Naive B cell (primary cell): ENCODE measurements at regions not wholly inside any gene's neighbourhood (a gene's known extent, or its start where the extent isn't known, plus 50 kb on each side); places are given as distances from the start of the nearest gene placed in this dataset.

Source experiments
- ATAC-seq, 2 donors: fragments of 150-1000 bp; cut with Tn5 transposase; 2 replicates each; pipeline ENCODE4 v1.10.0; 2021; ENCODE audit warnings: low read depth in 2 of 2, mild to moderate bottlenecking in 2 of 2, moderate library complexity in 2 of 2
- DNase-seq: peaks from one replicate; pipeline ENCODE4 v3.0.0; 2022
- H3K27ac Mint-ChIP-seq, 6 donors: one replicate each; pipeline ENCODE4 v1.8.0; 2020 to 2022; ENCODE audit warnings: mild to moderate bottlenecking in 6 of 6, mixed read lengths in 6 of 6, moderate library complexity in 5 of 6, inconsistent platforms in 2 of 6
- H3K27me3 Mint-ChIP-seq, 3 donors: one replicate each; pipeline ENCODE4 v1.8.0; 2021 to 2022; ENCODE audit warnings: mixed read lengths in 3 of 3, mild to moderate bottlenecking in 1 of 3
- H3K36me3 Mint-ChIP-seq, 2 donors: one replicate each; pipeline ENCODE4 v1.8.0; 2020 to 2022; ENCODE audit warnings: mixed read lengths in 2 of 2, inconsistent platforms in 1 of 2, mild to moderate bottlenecking in 1 of 2
- H3K4me1 Mint-ChIP-seq, 3 donors: one replicate each; pipeline ENCODE4 v1.8.0; 2020 to 2022; ENCODE audit warnings: mixed read lengths in 3 of 3, inconsistent platforms in 1 of 3, mild to moderate bottlenecking in 1 of 3, moderate library complexity in 1 of 3
- H3K4me3 Mint-ChIP-seq, 8 donors: one replicate each; pipeline ENCODE4 v1.8.0; 2020 to 2022; ENCODE audit warnings: mild to moderate bottlenecking in 8 of 8, mixed read lengths in 8 of 8, moderate library complexity in 8 of 8, inconsistent platforms in 2 of 8
- H3K9me3 Mint-ChIP-seq, 7 donors: one replicate each; pipeline ENCODE4 v1.8.0; 2020 to 2022; ENCODE audit warnings: mixed read lengths in 7 of 7, mild to moderate bottlenecking in 5 of 7, inconsistent platforms in 2 of 7, moderate library complexity in 1 of 7

- Mint-ChIP-seq H3K9me3 (peaks cover 0 to 6% (median 2%) of the 10 kb centered on the region in 7 donors), H3K36me3 (peaks cover 0 to 6% of the 10 kb centered on the region in 2 donors), H3K4me1 (no peaks in the 10 kb centered on the region), H3K27ac (no peak overlapping the region), H3K27me3 (peaks cover 7 to 22% (median 22%) of the 10 kb centered on the region in 3 donors), H3K4me3 (no peak overlapping the region)
- no peak for DNase-seq
- no peak for ATAC-seq
Measured at GRCh38 chr5:74950836-74951515, 84.8 kb upstream of the FAM169A start.

- peaks cover 0 to 2% (median 0%) of the 10 kb centered on the region in 7 donors for H3K9me3 Mint-ChIP-seq
- ATAC-seq (no peak), DNase-seq (no peak)
- no peaks in the 10 kb centered on the region for H3K36me3 Mint-ChIP-seq
- H3K27ac Mint-ChIP-seq, result no peak overlapping the region
- H3K27me3 Mint-ChIP-seq, result peaks cover 12 to 32% (median 26%) of the 10 kb centered on the region in 3 donors
- no peaks in the 10 kb centered on the region for H3K4me1 Mint-ChIP-seq
- no peak overlapping the region for H3K4me3 Mint-ChIP-seq
Measured at GRCh38 chr5:74949976-74950375, 83.8 kb upstream of the FAM169A start.

- H3K4me1 Mint-ChIP-seq, result no peaks in the 10 kb centered on the region
- no peak overlapping the region for H3K4me3 Mint-ChIP-seq
- H3K9me3 Mint-ChIP-seq, result peaks cover 0 to 2% (median 0%) of the 10 kb centered on the region in 7 donors
- H3K27me3 Mint-ChIP-seq, result peaks cover 17 to 27% (median 26%) of the 10 kb centered on the region in 3 donors
- DNase-seq (no peak), ATAC-seq (no peak)
- H3K36me3 Mint-ChIP-seq, result no peaks in the 10 kb centered on the region
- H3K27ac Mint-ChIP-seq, result no peak overlapping the region
Measured at GRCh38 chr5:74948031-74948546, 81.9 kb upstream of the FAM169A start.

- H3K4me3 Mint-ChIP-seq, result no peak overlapping the region
- no peak for DNase-seq
- H3K27me3 Mint-ChIP-seq, result peaks cover 25 to 30% (median 30%) of the 10 kb centered on the region in 3 donors
- no peaks in the 10 kb centered on the region for H3K36me3 Mint-ChIP-seq
- no peak overlapping the region for H3K27ac Mint-ChIP-seq
- H3K4me1 Mint-ChIP-seq, result no peaks in the 10 kb centered on the region
- no peak for ATAC-seq
- H3K9me3 Mint-ChIP-seq, result no peaks in the 10 kb centered on the region
Measured at GRCh38 chr5:74946471-74946870, 80.3 kb upstream of the FAM169A start.

- Mint-ChIP-seq H3K27ac (no peak overlapping the region), H3K9me3 (no peaks in the 10 kb centered on the region), H3K4me1 (no peaks in the 10 kb centered on the region), H3K4me3 (no peak overlapping the region), H3K36me3 (no peaks in the 10 kb centered on the region), H3K27me3 (peaks cover 31 to 32% (median 31%) of the 10 kb centered on the region in 3 donors)
- ATAC-seq (no peak), DNase-seq (no peak)
Measured at GRCh38 chr5:74945561-74946165, 79.5 kb upstream of the FAM169A start.

- Mint-ChIP-seq H3K9me3 (no peaks in the 10 kb centered on the region), H3K27me3 (peaks cover 27 to 39% (median 31%) of the 10 kb centered on the region in 3 donors), H3K4me1 (no peaks in the 10 kb centered on the region), H3K4me3 (no peak overlapping the region), H3K36me3 (no peaks in the 10 kb centered on the region), H3K27ac (no peak overlapping the region)
- ATAC-seq (no peak), DNase-seq (no peak)
Measured at GRCh38 chr5:74943905-74944304, 77.7 kb upstream of the FAM169A start.

GRCh38 chr5:74942622-74943286 is 76.6 kb upstream of the FAM169A start:
- no peak for ATAC-seq
- Mint-ChIP-seq H3K4me1 (no peaks in the 10 kb centered on the region), H3K4me3 (no peak overlapping the region), H3K27ac (no peak overlapping the region), H3K36me3 (no peaks in the 10 kb centered on the region), H3K27me3 (peaks cover 27 to 42% (median 38%) of the 10 kb centered on the region in 3 donors), H3K9me3 (no peaks in the 10 kb centered on the region)
- no peak for DNase-seq

GRCh38 chr5:74940782-74941353 is 74.7 kb upstream of the FAM169A start:
- ATAC-seq (no peak), DNase-seq (no peak)
- Mint-ChIP-seq H3K36me3 (no peaks in the 10 kb centered on the region), H3K27ac (no peak overlapping the region), H3K9me3 (no peaks in the 10 kb centered on the region), H3K27me3 (peaks cover 36 to 54% (median 50%) of the 10 kb centered on the region in 3 donors), H3K4me3 (no peak overlapping the region), H3K4me1 (no peaks in the 10 kb centered on the region)

GRCh38 chr5:74938250-74938933 is 72.2 kb upstream of the FAM169A start:
- H3K9me3 Mint-ChIP-seq, result no peaks in the 10 kb centered on the region

GRCh38 chr5:74935752-74936091 is 69.5 kb upstream of the FAM169A start:
- DNase-seq (no peak), ATAC-seq (no peak)
- Mint-ChIP-seq H3K9me3 (no peaks in the 10 kb centered on the region), H3K27me3 (peaks cover 52 to 61% (median 59%) of the 10 kb centered on the region in 3 donors), H3K27ac (no peak overlapping the region), H3K4me3 (no peak overlapping the region), H3K4me1 (no peaks in the 10 kb centered on the region), H3K36me3 (no peaks in the 10 kb centered on the region)

More at GRCh38 chr5:74938250-74938933, 72.2 kb upstream of the FAM169A start:
- ATAC-seq, result no peak
- no peak overlapping the region for H3K4me3 Mint-ChIP-seq
- H3K27ac Mint-ChIP-seq, result no peak overlapping the region
- peaks cover 52 to 67% (median 56%) of the 10 kb centered on the region in 3 donors for H3K27me3 Mint-ChIP-seq
- H3K36me3 Mint-ChIP-seq, result no peaks in the 10 kb centered on the region
- no peaks in the 10 kb centered on the region for H3K4me1 Mint-ChIP-seq
- no peak for DNase-seq

GRCh38 chr5:74934949-74935751 is 69.0 kb upstream of the FAM169A start:
- H3K27me3 Mint-ChIP-seq, result peaks cover 50 to 61% (median 57%) of the 10 kb centered on the region in 3 donors
- H3K4me3 Mint-ChIP-seq, result no peak overlapping the region
- ATAC-seq (no peak), DNase-seq (no peak)
- H3K36me3 Mint-ChIP-seq, result no peaks in the 10 kb centered on the region
- H3K4me1 Mint-ChIP-seq, result no peaks in the 10 kb centered on the region
- H3K27ac Mint-ChIP-seq, result no peak overlapping the region
- no peaks in the 10 kb centered on the region for H3K9me3 Mint-ChIP-seq

GRCh38 chr5:74927336-74927735 is 61.1 kb upstream of the FAM169A start:
- H3K4me1 Mint-ChIP-seq, result no peaks in the 10 kb centered on the region
- DNase-seq (no peak), ATAC-seq (no peak)
- H3K27me3 Mint-ChIP-seq, result peaks cover 7 to 17% (median 12%) of the 10 kb centered on the region in 3 donors
- no peak overlapping the region for H3K27ac Mint-ChIP-seq
- H3K36me3 Mint-ChIP-seq, result no peaks in the 10 kb centered on the region
- H3K4me3 Mint-ChIP-seq, result no peak overlapping the region
- peaks cover 0 to 5% (median 0%) of the 10 kb centered on the region in 7 donors for H3K9me3 Mint-ChIP-seq
